ENCODE measurements at regions not wholly inside any gene's neighbourhood (a gene's known extent, or its start where the extent isn't known, plus 50 kb on each side); places are given as distances from the start of the nearest gene placed in this dataset.
A peak's percentile ranks its signal among the peaks of the same experiment; 100 is the strongest.

GRCh38 chr5:66440202-66440680 lies 156.0 kb upstream of the MAST4 start:
- H3K9ac ChIP-seq (ENCODE audit: extremely low read depth, insufficient read length, low read length), result no peak overlapping the region
- H2AK5ac ChIP-seq (ENCODE audit: insufficient read length, low read length), result no peak overlapping the region
- H3K56ac ChIP-seq (ENCODE audit: insufficient read length, low read depth, low read length), result no peak overlapping the region
- no peak overlapping the region for H2BK120ac ChIP-seq (ENCODE audit: low read depth, low read length, poor library complexity, severe bottlenecking)
- DNase-seq, result no peak
- H3K4me1 ChIP-seq (ENCODE audit: insufficient read depth, low read length), result no peaks in the 10 kb centered on the region
- no peaks in the 10 kb centered on the region for H3K79me2 ChIP-seq (ENCODE audit: insufficient read depth, low read length)
- TF ChIP-seq CTCF (conservative IDR thresholded peaks at IDR 0.05), result no peak
- no peak overlapping the region for H2BK5ac ChIP-seq (ENCODE audit: insufficient read length, low read length)
- no CpG with 5 or more reads among the region's 5 CpGs for WGBS (ENCODE audit: extremely low coverage, insufficient read length, low lambda C conversion rate)
- no peaks in the 10 kb centered on the region for H3K23me2 ChIP-seq (ENCODE audit: insufficient read length, low read depth, low read length, poor library complexity, severe bottlenecking)
- H4K8ac ChIP-seq (replicated peaks; ENCODE audit: insufficient read length, low read depth, low read length), result no peak overlapping the region
- Mint-ChIP-seq H3K27me3 (ENCODE audit: low read depth) (no peaks in the 10 kb centered on the region), H3K36me3 (ENCODE audit: insufficient read depth in 1 of 3, low read depth in 3 of 3) (no peaks in the 10 kb centered on the region; a peak in 1 of 7 replicates), H3K9me3 (no peaks in the 10 kb centered on the region), H3K27ac (peak overlapping the region in 1 of 3 experiments; percentile 44; a peak in 1 of 7 replicates), H3K4me1 (no peaks in the 10 kb centered on the region), H3K4me3 (no peak overlapping the region)
- H3K14ac ChIP-seq (ENCODE audit: insufficient read depth, low read length), result no peak overlapping the region
- no peak overlapping the region for H4K91ac ChIP-seq (ENCODE audit: insufficient read length, low read depth, low read length)
- no peak overlapping the region for H3T11ph ChIP-seq (ENCODE audit: low read length)
- H2AFZ ChIP-seq (ENCODE audit: low read length), result no peak overlapping the region
- no peak overlapping the region for H3K18ac ChIP-seq (ENCODE audit: insufficient read length, low read depth, low read length)
- no peak overlapping the region for H2BK15ac ChIP-seq (ENCODE audit: low read depth, low read length)
- no peak overlapping the region for H3K4ac ChIP-seq (ENCODE audit: low read depth, low read length)
- H3K23ac ChIP-seq (ENCODE audit: insufficient read length, low read depth, low read length), result no peak overlapping the region
- no peak overlapping the region for H2BK20ac ChIP-seq (ENCODE audit: low read depth, low read length, poor library complexity, severe bottlenecking)
- H3K9me3 ChIP-seq (ENCODE audit: control insufficient read depth, low read depth, low read length), result no peaks in the 10 kb centered on the region
- H3K27me3 ChIP-seq (ENCODE audit: insufficient read depth, low read length), result no peaks in the 10 kb centered on the region
- no peaks in the 10 kb centered on the region for H4K20me1 ChIP-seq (ENCODE audit: control insufficient read depth, insufficient read depth, insufficient read length)
- no peak overlapping the region for H3K27ac ChIP-seq (ENCODE audit: insufficient read length, low read depth, low read length)
- H3K4me2 ChIP-seq (ENCODE audit: insufficient read depth, insufficient read length, low read length), result no peak overlapping the region
- no peak overlapping the region for H2BK12ac ChIP-seq (ENCODE audit: insufficient read length, low read depth, low read length)
- no peak overlapping the region for H4K5ac ChIP-seq (ENCODE audit: insufficient read length, low read depth, low read length)
- no peaks in the 10 kb centered on the region for H3K79me1 ChIP-seq (ENCODE audit: insufficient read depth, low read depth, low read length, poor library complexity, severe bottlenecking)

Measured in H9 (cell line).